Islet precursor cell (in vitro differentiated cells): ENCODE measurements at regions not wholly inside any gene's neighbourhood (a gene's known extent, or its start where the extent isn't known, plus 50 kb on each side); places are given as distances from the start of the nearest gene placed in this dataset.
A peak's percentile ranks its signal among the peaks of the same experiment; 100 is the strongest.
"Not testable (repeated sequence)": the region's sequence is repeated elsewhere in the genome, so short reads cannot be mapped to it uniquely, and the experiment has no call there.

Source experiments
- DNase-seq: peaks from one replicate; pipeline ENCODE4 v3.0.0-alpha.2; 2018

GRCh38 chr4:177494791-177495190, 52.6 kb upstream of the AGA start:
- no peak for DNase-seq

GRCh38 chr4:177495626-177496025, 53.4 kb upstream of the AGA start:
- DNase-seq, result not testable (repeated sequence)

GRCh38 chr4:177499537-177499936, 57.3 kb upstream of the AGA start:
- DNase-seq, result no peak

GRCh38 chr4:177505171-177505615, 63.0 kb upstream of the AGA start:
- no peak for DNase-seq

GRCh38 chr4:177508662-177509061, 66.4 kb upstream of the AGA start:
- no peak for DNase-seq

- DNase-seq, result no peak
These were observed 67.0 kb upstream of the AGA start for GRCh38 chr4:177509226-177509745.

- peak; percentile 67 for DNase-seq
These were observed 69.4 kb upstream of the AGA start for GRCh38 chr4:177511611-177512010.

GRCh38 chr4:177512646-177513045, 70.4 kb upstream of the AGA start:
- no peak for DNase-seq

GRCh38 chr4:177517862-177518261, 75.6 kb upstream of the AGA start:
- DNase-seq, result no peak

GRCh38 chr4:177519481-177520260, 77.4 kb upstream of the AGA start:
- no peak for DNase-seq

- no peak for DNase-seq
These were observed 86.4 kb upstream of the AGA start for GRCh38 chr4:177528620-177529019.

- DNase-seq, result no peak
These were observed 88.3 kb upstream of the AGA start for GRCh38 chr4:177530561-177530960.

GRCh38 chr4:177532358-177532757, 90.1 kb upstream of the AGA start:
- DNase-seq, result no peak

- DNase-seq, result not testable (repeated sequence)
These were observed 92.6 kb upstream of the AGA start for GRCh38 chr4:177534841-177535240.

GRCh38 chr4:177546745-177547144, 104.5 kb upstream of the AGA start:
- no peak for DNase-seq

- DNase-seq, result no peak
These were observed 105.7 kb upstream of the AGA start for GRCh38 chr4:177547985-177548384.

GRCh38 chr4:177555007-177555574, 112.9 kb upstream of the AGA start:
- DNase-seq, result no peak

- no peak for DNase-seq
These were observed 115.2 kb upstream of the AGA start for GRCh38 chr4:177557416-177557815.

GRCh38 chr4:177558995-177559394, 116.8 kb upstream of the AGA start:
- DNase-seq, result no peak

- no peak for DNase-seq
These were observed 119.9 kb upstream of the AGA start for GRCh38 chr4:177562163-177562562.

- no peak for DNase-seq
These were observed 120.6 kb upstream of the AGA start for GRCh38 chr4:177562859-177563258.

- no peak for DNase-seq
These were observed 124.5 kb upstream of the AGA start for GRCh38 chr4:177566691-177567090.

GRCh38 chr4:177568931-177569330, 126.7 kb upstream of the AGA start:
- DNase-seq, result no peak

GRCh38 chr4:177569434-177569833, 127.2 kb upstream of the AGA start:
- no peak for DNase-seq

- DNase-seq, result no peak
These were observed 131.3 kb upstream of the AGA start for GRCh38 chr4:177573507-177573906.
